Upper lobe of left lung (tissue), 4 donors: ENCODE measurements at regions not wholly inside any gene's neighbourhood (a gene's known extent, or its start where the extent isn't known, plus 50 kb on each side); places are given as distances from the start of the nearest gene placed in this dataset.
"Not testable (repeated sequence)": the region's sequence is repeated elsewhere in the genome, so short reads cannot be mapped to it uniquely, and the experiment has no call there.

Source experiments
- EP300 ChIP-seq, 4 donors: sonication (generic); formaldehyde crosslinking; IDR thresholded peaks; one replicate each; pipeline ENCODE4 v1.5.1; 2017; ENCODE audit warnings: antibody characterized with exemption in 4 of 4, control low read depth in 2 of 4
- POLR2A ChIP-seq, 4 donors: fragments of 450-650 bp; IDR thresholded peaks; one replicate each; pipeline ENCODE4 v1.5.1; 2016 to 2017; ENCODE audit warnings: antibody characterized with exemption in 4 of 4, mild to moderate bottlenecking in 2 of 4
- POLR2AphosphoS5 ChIP-seq, 2 donors: sonication (generic); formaldehyde crosslinking; IDR thresholded peaks; one replicate each; pipeline ENCODE4 v1.5.1; 2017; ENCODE audit warnings: antibody characterized with exemption in 2 of 2
- TF ChIP-seq, protein P1 (sequence below), 6 experiments: fragments of 450-650 bp in 4 of 6; fragments of 200-600 bp in 2 of 6; sonication (generic) in 2 of 6; IDR thresholded peaks; one replicate each; pipeline ENCODE4 v1.5.1; 2016 to 2019; ENCODE audit warnings: antibody characterized with exemption in 6 of 6

DNA sequence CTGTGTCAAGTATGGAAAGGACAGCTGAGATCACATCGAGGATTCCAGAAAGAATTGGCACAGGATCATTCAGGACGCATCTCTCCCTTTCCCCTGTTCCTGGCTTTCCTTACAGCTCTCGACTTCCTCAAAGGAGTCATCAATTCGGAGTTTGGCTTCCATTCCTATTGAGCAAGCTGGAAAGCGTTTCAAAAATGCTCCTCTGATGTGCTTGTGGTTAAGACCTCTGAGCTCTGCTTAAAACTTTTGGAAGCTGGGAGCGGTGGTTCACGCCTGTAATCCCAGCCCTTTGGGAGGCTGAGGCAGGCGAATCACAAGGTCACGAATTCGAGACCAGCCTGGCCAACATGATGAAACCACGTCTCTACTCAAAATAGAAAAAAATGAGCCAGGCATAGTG, 136.9 kb upstream of the OSBPL11 start:
- TF ChIP-seq, protein P1, sequence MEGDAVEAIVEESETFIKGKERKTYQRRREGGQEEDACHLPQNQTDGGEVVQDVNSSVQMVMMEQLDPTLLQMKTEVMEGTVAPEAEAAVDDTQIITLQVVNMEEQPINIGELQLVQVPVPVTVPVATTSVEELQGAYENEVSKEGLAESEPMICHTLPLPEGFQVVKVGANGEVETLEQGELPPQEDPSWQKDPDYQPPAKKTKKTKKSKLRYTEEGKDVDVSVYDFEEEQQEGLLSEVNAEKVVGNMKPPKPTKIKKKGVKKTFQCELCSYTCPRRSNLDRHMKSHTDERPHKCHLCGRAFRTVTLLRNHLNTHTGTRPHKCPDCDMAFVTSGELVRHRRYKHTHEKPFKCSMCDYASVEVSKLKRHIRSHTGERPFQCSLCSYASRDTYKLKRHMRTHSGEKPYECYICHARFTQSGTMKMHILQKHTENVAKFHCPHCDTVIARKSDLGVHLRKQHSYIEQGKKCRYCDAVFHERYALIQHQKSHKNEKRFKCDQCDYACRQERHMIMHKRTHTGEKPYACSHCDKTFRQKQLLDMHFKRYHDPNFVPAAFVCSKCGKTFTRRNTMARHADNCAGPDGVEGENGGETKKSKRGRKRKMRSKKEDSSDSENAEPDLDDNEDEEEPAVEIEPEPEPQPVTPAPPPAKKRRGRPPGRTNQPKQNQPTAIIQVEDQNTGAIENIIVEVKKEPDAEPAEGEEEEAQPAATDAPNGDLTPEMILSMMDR (IDR thresholded peaks at IDR 0.05): not testable (repeated sequence)
- not testable (repeated sequence) for TF ChIP-seq POLR2A, EP300, POLR2AphosphoS5 (IDR thresholded peaks at IDR 0.05)
